Fibroblast of lung (primary cell): ENCODE measurements at regions not wholly inside any gene's neighbourhood (a gene's known extent, or its start where the extent isn't known, plus 50 kb on each side); places are given as distances from the start of the nearest gene placed in this dataset.

Experiments
- DNase-seq, 2 donors: peaks; one replicate each; pipeline versions ENCODE4 v3.0.0 to v3.0.0-alpha.2; 2010; ENCODE audit warnings: low read depth in 2 of 2
- H2AFZ ChIP-seq: 2 replicates; pipeline ENCODE4 v1.5.1; 2012; ENCODE audit warnings: low read length, control low read depth, inconsistent platforms
- H3K27ac ChIP-seq: 2 replicates; pipeline ENCODE4 v1.5.1; 2011; ENCODE audit warnings: low read length, control low read depth; ENCODE audit not compliant: insufficient read depth
- H3K27me3 ChIP-seq: 2 replicates; pipeline ENCODE4 v1.5.1; 2011; ENCODE audit warnings: mild to moderate bottlenecking, low read length; ENCODE audit not compliant: control insufficient read depth, insufficient read depth
- H3K36me3 ChIP-seq: 2 replicates; pipeline ENCODE4 v1.5.1; 2011; ENCODE audit warnings: low read length; ENCODE audit not compliant: control insufficient read depth, insufficient read depth
- H3K4me1 ChIP-seq: 2 replicates; pipeline ENCODE4 v1.5.1; 2011; ENCODE audit warnings: low read length; ENCODE audit not compliant: control insufficient read depth, insufficient read depth; ENCODE audit errors: extremely low read depth
- H3K4me2 ChIP-seq: 2 replicates; pipeline ENCODE4 v1.5.1; 2011; ENCODE audit warnings: low read length, control low read depth; ENCODE audit not compliant: insufficient read depth; ENCODE audit errors: extremely low read depth
- H3K4me3 ChIP-seq, 4 experiments: fragments of 200-600 bp in 1 of 4; sonication (generic) in 1 of 4; replicated peaks in 1 of 4; 2 replicates each; pipeline ENCODE4 v1.5.1; 2011 to 2016; ENCODE audit warnings: low read length in 4 of 4, low read depth in 3 of 4, mild to moderate bottlenecking in 3 of 4, control low read depth in 2 of 4, inconsistent platforms in 1 of 4, mixed read lengths in 1 of 4; ENCODE audit not compliant: insufficient read depth in 1 of 4; ENCODE audit errors: control extremely low read depth in 1 of 4
- H3K79me2 ChIP-seq: 2 replicates; pipeline ENCODE4 v1.5.1; 2012; ENCODE audit warnings: mild to moderate bottlenecking, low read length, inconsistent platforms; ENCODE audit not compliant: control insufficient read depth, insufficient read depth
- H3K9ac ChIP-seq: 2 replicates; pipeline ENCODE4 v1.5.1; 2011; ENCODE audit warnings: mild to moderate bottlenecking, low read length, control low read depth; ENCODE audit not compliant: insufficient read depth
- H3K9me3 ChIP-seq: 2 replicates; pipeline ENCODE4 v1.5.1; 2012; ENCODE audit warnings: low read depth, low read length; ENCODE audit not compliant: control insufficient read depth, insufficient read depth
- H4K20me1 ChIP-seq: 2 replicates; pipeline ENCODE4 v1.5.1; 2011; ENCODE audit warnings: low read length; ENCODE audit not compliant: control insufficient read depth, insufficient read depth; ENCODE audit errors: extremely low read depth
- EZH2 ChIP-seq: IDR thresholded peaks from 2 replicates; pipeline ENCODE4 v1.5.1; 2012; ENCODE audit warnings: low read length, control low read depth, mild to moderate bottlenecking; ENCODE audit errors: missing control alignments
- TF ChIP-seq, protein P1 (sequence below), 2 donors: IDR thresholded peaks in 1 of 2; conservative IDR thresholded peaks in 1 of 2; 1 replicate in 1 of 2; 2 replicates in 1 of 2; pipeline ENCODE4 v1.5.1; 2011 to 2012; ENCODE audit warnings: low read length in 2 of 2, control low read depth in 1 of 2, inconsistent platforms in 1 of 2, low read depth in 1 of 2, mild to moderate bottlenecking in 1 of 2

DNA sequence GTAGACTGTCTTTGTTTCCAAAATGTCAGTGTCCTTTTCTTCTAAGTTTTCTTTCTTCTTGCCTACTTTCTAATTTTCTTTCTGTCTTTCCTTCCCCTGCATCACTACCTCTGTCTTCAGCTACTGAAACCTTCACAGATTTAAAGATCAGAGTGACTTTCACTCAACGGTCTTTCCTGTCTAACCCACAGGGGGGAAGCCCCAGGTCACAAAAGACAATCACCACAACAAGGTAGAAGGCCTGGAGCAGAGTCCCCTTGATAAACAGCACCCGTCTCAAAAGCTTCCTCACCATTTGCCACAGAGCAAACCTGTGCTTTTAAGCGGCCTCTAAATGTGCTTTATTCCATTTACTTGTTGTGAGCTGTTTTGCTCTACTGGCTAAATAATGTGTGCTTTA, 665.4 kb downstream of the BCL11A start:
- no peaks in the 10 kb centered on the region for H4K20me1 ChIP-seq
- no peak overlapping the region for H3K9ac ChIP-seq
- H3K4me3 ChIP-seq: no peak overlapping the region
- H3K4me1 ChIP-seq: no peaks in the 10 kb centered on the region
- DNase-seq: no peak
- H3K27me3 ChIP-seq: no peaks in the 10 kb centered on the region
- no peaks in the 10 kb centered on the region for H3K79me2 ChIP-seq
- no peak overlapping the region for H2AFZ ChIP-seq
- TF ChIP-seq, protein P1, sequence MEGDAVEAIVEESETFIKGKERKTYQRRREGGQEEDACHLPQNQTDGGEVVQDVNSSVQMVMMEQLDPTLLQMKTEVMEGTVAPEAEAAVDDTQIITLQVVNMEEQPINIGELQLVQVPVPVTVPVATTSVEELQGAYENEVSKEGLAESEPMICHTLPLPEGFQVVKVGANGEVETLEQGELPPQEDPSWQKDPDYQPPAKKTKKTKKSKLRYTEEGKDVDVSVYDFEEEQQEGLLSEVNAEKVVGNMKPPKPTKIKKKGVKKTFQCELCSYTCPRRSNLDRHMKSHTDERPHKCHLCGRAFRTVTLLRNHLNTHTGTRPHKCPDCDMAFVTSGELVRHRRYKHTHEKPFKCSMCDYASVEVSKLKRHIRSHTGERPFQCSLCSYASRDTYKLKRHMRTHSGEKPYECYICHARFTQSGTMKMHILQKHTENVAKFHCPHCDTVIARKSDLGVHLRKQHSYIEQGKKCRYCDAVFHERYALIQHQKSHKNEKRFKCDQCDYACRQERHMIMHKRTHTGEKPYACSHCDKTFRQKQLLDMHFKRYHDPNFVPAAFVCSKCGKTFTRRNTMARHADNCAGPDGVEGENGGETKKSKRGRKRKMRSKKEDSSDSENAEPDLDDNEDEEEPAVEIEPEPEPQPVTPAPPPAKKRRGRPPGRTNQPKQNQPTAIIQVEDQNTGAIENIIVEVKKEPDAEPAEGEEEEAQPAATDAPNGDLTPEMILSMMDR (conservative IDR thresholded peaks at IDR 0.05 in 1 of 2, IDR thresholded peaks at IDR 0.05 in 1 of 2; ENCODE audit: low read depth in 1 of 2, low read length in 2 of 2): no peak
- TF ChIP-seq EZH2: no peak
- H3K27ac ChIP-seq: no peak overlapping the region
- no peaks in the 10 kb centered on the region for H3K36me3 ChIP-seq
- no peak overlapping the region for H3K4me2 ChIP-seq
- H3K9me3 ChIP-seq: no peaks in the 10 kb centered on the region

DNA sequence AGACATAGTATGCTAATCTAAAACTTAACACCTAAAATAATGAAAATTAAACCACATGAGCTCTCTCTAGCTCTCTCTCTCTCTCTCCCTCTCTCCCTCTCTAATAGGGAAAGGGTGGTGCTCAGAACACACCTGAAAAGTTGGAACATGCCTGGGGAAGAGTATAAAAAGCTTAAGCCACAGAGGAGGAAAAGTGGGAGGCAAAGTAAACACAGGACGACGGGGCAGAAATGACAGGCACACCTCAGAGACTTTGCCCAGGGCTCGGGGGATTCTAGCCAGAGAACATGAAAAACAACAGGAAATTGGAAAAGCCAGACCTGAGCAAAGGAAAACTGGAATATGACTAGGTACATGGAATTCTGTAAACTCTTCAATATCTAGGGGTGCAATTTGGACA, 666.1 kb downstream of the BCL11A start:
- no peaks in the 10 kb centered on the region for H4K20me1 ChIP-seq
- no peak overlapping the region for H3K4me3 ChIP-seq
- H3K4me2 ChIP-seq: no peak overlapping the region

DNA sequence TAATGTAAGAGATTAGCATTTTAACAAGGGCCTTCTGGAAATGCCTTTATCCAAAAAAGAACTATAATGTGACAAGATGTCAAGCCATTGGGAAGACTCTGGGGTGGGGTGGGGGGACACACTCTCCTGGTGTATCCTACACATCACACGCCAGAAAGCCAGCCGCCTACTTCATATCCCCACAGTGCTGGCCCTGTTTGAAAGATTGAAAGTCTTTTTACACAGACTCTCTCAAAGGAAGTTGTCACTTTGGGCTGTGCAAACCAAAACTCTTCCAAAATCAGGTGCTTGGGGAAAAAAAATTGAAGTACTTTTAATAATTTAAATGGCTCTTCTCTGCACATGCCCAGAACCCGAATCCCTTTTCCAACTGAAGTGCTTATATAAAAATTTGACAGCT, 666.7 kb downstream of the BCL11A start:
- H3K36me3 ChIP-seq: no peaks in the 10 kb centered on the region
- no peak overlapping the region for H2AFZ ChIP-seq
- no peaks in the 10 kb centered on the region for H4K20me1 ChIP-seq
- H3K79me2 ChIP-seq: no peaks in the 10 kb centered on the region
- no peaks in the 10 kb centered on the region for H3K4me1 ChIP-seq
- no peak overlapping the region for H3K4me3 ChIP-seq
- no peak for TF ChIP-seq EZH2
- TF ChIP-seq, protein P1 (conservative IDR thresholded peaks at IDR 0.05 in 1 of 2, IDR thresholded peaks at IDR 0.05 in 1 of 2; ENCODE audit: low read depth in 1 of 2, low read length in 2 of 2): no peak
- no peaks in the 10 kb centered on the region for H3K9me3 ChIP-seq
- DNase-seq: no peak
- H3K4me2 ChIP-seq: no peak overlapping the region
- no peaks in the 10 kb centered on the region for H3K27me3 ChIP-seq
- H3K9ac ChIP-seq: no peak overlapping the region
- H3K27ac ChIP-seq: no peak overlapping the region

More for the DNA sequence above, 666.1 kb downstream of the BCL11A start:
- no peaks in the 10 kb centered on the region for H3K27me3 ChIP-seq
- H3K27ac ChIP-seq: no peak overlapping the region
- no peak for TF ChIP-seq EZH2
- TF ChIP-seq, protein P1 (conservative IDR thresholded peaks at IDR 0.05 in 1 of 2, IDR thresholded peaks at IDR 0.05 in 1 of 2; ENCODE audit: low read depth in 1 of 2, low read length in 2 of 2): no peak
- H3K36me3 ChIP-seq: no peaks in the 10 kb centered on the region
- H3K9ac ChIP-seq: no peak overlapping the region
- no peak for DNase-seq
- no peaks in the 10 kb centered on the region for H3K4me1 ChIP-seq
- no peak overlapping the region for H2AFZ ChIP-seq
- H3K9me3 ChIP-seq: no peaks in the 10 kb centered on the region
- no peaks in the 10 kb centered on the region for H3K79me2 ChIP-seq
